KMS-11 (cell line): ENCODE measurements at regions not wholly inside any gene's neighbourhood (a gene's known extent, or its start where the extent isn't known, plus 50 kb on each side); places are given as distances from the start of the nearest gene placed in this dataset.
"Not testable (repeated sequence)": the region's sequence is repeated elsewhere in the genome, so short reads cannot be mapped to it uniquely, and the experiment has no call there.

ENCODE experiments used
- H2AFZ ChIP-seq: fragments of 200-600 bp; sonication (generic); 2 replicates; pipeline ENCODE4 v1.6.1; 2016; ENCODE audit warnings: antibody characterized with exemption, mixed run types, low read depth
- H3K27ac ChIP-seq: fragments of 200-600 bp; sonication (generic); 2 replicates; pipeline ENCODE4 v1.6.1; 2016; ENCODE audit warnings: mild to moderate bottlenecking, mixed run types
- H3K27me3 ChIP-seq: fragments of 200-600 bp; sonication (generic); 2 replicates; pipeline ENCODE4 v1.6.1; 2017; ENCODE audit warnings: mild to moderate bottlenecking, low read depth, mixed run types, moderate library complexity; ENCODE audit not compliant: insufficient read depth
- H3K36me3 ChIP-seq: fragments of 200-600 bp; sonication (generic); 2 replicates; pipeline ENCODE4 v1.6.1; 2017; ENCODE audit warnings: mild to moderate bottlenecking, mixed run types; ENCODE audit not compliant: insufficient read depth
- H3K4me1 ChIP-seq: fragments of 200-600 bp; sonication (generic); 2 replicates; pipeline ENCODE4 v1.6.1; 2016; ENCODE audit warnings: mild to moderate bottlenecking, low read depth, mixed run types; ENCODE audit not compliant: poor library complexity, severe bottlenecking
- H3K4me2 ChIP-seq: fragments of 200-600 bp; sonication (generic); 2 replicates; pipeline ENCODE4 v1.7.0; 2016; ENCODE audit warnings: mild to moderate bottlenecking, mixed run types
- H3K4me3 ChIP-seq: fragments of 200-600 bp; sonication (generic); IDR thresholded peaks from 2 replicates; pipeline ENCODE4 v1.6.1; 2017; ENCODE audit warnings: low read depth, low read length, mixed read lengths; ENCODE audit not compliant: insufficient read depth
- H3K79me2 ChIP-seq: fragments of 200-600 bp; sonication (generic); 2 replicates; pipeline ENCODE4 v1.6.1; 2016; ENCODE audit warnings: low read depth, mixed run types; ENCODE audit not compliant: insufficient read depth
- H3K9ac ChIP-seq: fragments of 200-600 bp; sonication (generic); 2 replicates; pipeline ENCODE4 v1.6.1; 2016; ENCODE audit warnings: mild to moderate bottlenecking, mixed run types
- H4K20me1 ChIP-seq: fragments of 200-600 bp; sonication (generic); 2 replicates; pipeline ENCODE4 v1.6.1; 2016; ENCODE audit warnings: mild to moderate bottlenecking, mixed run types; ENCODE audit not compliant: insufficient read depth
- TF ChIP-seq, protein P1 (sequence below): fragments of 200-600 bp; sonication (generic); conservative IDR thresholded peaks from 2 replicates; pipeline ENCODE4 v1.6.1; 2017; ENCODE audit warnings: low read depth, mild to moderate bottlenecking, antibody characterized with exemption, low read length, moderate library complexity, mixed read lengths

DNA sequence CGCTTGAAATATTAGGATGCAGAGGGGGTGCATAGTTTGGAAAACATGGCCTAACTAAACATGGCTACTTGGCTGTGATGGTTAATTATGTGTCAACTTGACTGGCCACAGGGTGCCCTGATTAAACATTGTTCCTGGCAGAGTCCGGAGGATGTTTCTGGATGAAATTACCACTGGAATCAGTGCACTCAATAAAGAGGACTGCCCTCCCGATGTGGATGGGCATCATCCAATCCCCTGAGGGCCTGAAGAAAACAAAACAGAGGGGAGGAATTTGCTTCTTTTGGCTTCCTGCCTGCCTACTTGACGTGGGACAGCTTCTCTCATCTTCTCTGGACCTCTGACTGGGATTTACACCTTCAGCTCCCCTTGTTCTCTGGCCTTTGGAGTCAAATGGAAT lies 79.1 kb upstream of the KCNE2 start:
- Histone ChIP-seq H3K4me3 (no peak overlapping the region), H3K4me2 (no peak overlapping the region), H3K27ac (no peak overlapping the region), H3K36me3 (no peaks in the 10 kb centered on the region), H3K9ac (no peak overlapping the region), H3K79me2 (no peaks in the 10 kb centered on the region), H4K20me1 (no peaks in the 10 kb centered on the region), H3K27me3 (no peaks in the 10 kb centered on the region), H2AFZ (no peak overlapping the region), H3K4me1 (no peaks in the 10 kb centered on the region)
- TF ChIP-seq, protein P1, sequence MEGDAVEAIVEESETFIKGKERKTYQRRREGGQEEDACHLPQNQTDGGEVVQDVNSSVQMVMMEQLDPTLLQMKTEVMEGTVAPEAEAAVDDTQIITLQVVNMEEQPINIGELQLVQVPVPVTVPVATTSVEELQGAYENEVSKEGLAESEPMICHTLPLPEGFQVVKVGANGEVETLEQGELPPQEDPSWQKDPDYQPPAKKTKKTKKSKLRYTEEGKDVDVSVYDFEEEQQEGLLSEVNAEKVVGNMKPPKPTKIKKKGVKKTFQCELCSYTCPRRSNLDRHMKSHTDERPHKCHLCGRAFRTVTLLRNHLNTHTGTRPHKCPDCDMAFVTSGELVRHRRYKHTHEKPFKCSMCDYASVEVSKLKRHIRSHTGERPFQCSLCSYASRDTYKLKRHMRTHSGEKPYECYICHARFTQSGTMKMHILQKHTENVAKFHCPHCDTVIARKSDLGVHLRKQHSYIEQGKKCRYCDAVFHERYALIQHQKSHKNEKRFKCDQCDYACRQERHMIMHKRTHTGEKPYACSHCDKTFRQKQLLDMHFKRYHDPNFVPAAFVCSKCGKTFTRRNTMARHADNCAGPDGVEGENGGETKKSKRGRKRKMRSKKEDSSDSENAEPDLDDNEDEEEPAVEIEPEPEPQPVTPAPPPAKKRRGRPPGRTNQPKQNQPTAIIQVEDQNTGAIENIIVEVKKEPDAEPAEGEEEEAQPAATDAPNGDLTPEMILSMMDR, result no peak

DNA sequence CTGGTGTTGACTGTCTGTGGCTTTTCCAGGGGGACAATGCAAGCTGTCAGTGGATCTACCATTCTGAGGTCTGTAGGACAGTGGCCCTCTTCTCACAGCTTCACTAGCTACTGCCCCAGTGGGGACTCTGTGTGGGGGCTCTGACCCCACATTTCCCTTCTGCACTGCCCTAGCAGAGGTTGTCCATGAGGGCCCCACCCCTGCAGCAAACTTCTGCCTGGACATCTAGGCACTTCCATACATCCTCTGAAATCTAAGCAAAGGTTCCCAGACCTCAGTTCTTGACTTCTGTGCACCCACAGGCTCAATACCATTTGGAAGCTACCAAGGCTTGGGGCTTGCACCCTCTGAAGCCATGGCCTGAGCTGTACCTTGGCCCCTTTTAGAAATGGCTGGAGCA lies 75.8 kb upstream of the KCNE2 start:
- not testable (repeated sequence) for H3K27me3 ChIP-seq, H3K9ac ChIP-seq, H3K4me1 ChIP-seq, H3K4me3 ChIP-seq, H3K79me2 ChIP-seq, H4K20me1 ChIP-seq, H2AFZ ChIP-seq, H3K27ac ChIP-seq, H3K4me2 ChIP-seq, H3K36me3 ChIP-seq

DNA sequence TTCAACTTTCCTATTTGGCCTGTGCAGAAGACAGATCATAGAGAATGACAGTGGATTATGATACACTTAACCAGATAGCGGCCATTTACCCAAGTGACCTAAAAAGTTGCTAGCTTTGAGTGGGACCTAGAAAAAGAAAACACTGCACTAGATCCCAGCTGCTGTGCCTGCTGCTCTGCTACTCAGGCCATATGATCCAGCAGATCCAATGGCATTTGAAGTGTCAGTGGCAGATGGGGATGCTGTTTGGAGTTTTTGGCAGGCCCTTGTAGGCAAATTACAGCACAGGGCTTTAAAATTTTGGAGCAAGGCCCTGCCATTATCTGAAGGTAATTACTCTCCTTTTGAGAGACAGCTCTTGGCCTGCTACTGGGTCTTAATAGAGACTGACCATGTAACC lies 74.0 kb upstream of the KCNE2 start:
- Histone ChIP-seq H3K27ac (no peak overlapping the region), H2AFZ (no peak overlapping the region), H3K9ac (no peak overlapping the region), H3K36me3 (no peaks in the 10 kb centered on the region), H4K20me1 (no peaks in the 10 kb centered on the region), H3K27me3 (no peaks in the 10 kb centered on the region), H3K4me1 (no peaks in the 10 kb centered on the region), H3K4me2 (no peak overlapping the region), H3K4me3 (no peak overlapping the region), H3K79me2 (no peaks in the 10 kb centered on the region)
- TF ChIP-seq, protein P1, result no peak

DNA sequence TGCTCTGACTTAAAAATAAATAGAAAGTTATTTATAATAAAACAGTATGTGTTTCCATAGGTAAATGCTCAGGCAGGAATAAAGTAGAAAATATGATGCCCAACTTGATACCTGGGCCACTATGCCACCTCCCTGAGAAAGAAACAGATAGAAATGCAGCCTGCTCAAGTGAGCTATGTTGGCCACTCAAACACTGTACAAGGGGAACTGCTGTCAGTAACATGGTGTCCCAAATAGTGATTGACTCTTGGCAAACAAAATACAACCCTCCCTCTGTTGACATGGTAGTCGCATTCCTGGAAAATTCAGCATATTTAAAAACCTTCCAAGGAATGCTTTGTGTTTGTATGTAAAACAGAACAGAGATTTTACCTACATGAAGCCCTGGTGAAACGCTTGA lies 66.9 kb upstream of the KCNE2 start:
- H3K4me2 ChIP-seq, result no peak overlapping the region
- H3K4me3 ChIP-seq, result no peak overlapping the region
- H3K79me2 ChIP-seq, result no peaks in the 10 kb centered on the region
- no peaks in the 10 kb centered on the region for H3K27me3 ChIP-seq
- TF ChIP-seq, protein P1, result no peak
- no peaks in the 10 kb centered on the region for H3K4me1 ChIP-seq
- H3K36me3 ChIP-seq, result no peaks in the 10 kb centered on the region
- no peak overlapping the region for H3K27ac ChIP-seq
- H4K20me1 ChIP-seq, result no peaks in the 10 kb centered on the region
- H3K9ac ChIP-seq, result no peak overlapping the region
- no peak overlapping the region for H2AFZ ChIP-seq

DNA sequence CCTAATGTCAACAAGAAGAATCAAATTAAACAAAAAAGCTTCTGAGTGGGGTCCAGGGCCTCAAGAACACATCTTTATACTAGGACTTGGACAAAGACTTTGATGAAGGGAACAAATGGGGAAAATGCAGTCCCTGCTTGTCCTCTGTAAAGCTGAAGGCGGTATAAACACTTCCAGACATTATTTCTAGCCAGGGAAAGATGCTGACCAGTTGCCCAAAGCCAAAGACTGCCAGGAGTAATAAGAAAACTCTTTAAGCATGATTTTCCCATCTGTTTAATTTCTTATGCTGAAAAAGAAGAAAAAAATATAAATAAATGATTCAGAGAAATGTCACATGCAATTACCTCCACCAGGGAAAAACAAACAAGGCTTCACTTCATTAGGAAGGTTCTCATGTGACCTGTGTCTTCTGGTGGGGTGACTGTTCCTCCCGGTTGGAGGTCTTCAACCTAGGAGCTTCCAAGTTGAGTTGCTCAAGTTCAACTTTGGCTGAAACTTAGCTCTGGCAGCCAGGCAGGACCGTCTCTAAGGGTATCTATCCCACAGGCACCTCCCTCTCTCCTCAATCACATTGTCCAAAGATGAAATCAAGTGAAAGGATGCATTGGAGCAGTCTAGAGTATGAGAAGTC lies 65.2 kb upstream of the KCNE2 start:
- no peak overlapping the region for H3K4me3 ChIP-seq
- H3K4me2 ChIP-seq, result no peak overlapping the region
- no peaks in the 10 kb centered on the region for H3K79me2 ChIP-seq
- H2AFZ ChIP-seq, result no peak overlapping the region
- TF ChIP-seq, protein P1, result no peak
- no peak overlapping the region for H3K27ac ChIP-seq
- no peaks in the 10 kb centered on the region for H3K27me3 ChIP-seq
- H3K36me3 ChIP-seq, result no peaks in the 10 kb centered on the region
- no peaks in the 10 kb centered on the region for H3K4me1 ChIP-seq
- H4K20me1 ChIP-seq, result no peaks in the 10 kb centered on the region
- H3K9ac ChIP-seq, result no peak overlapping the region
